BLaER1 (cell line): ENCODE measurements at regions not wholly inside any gene's neighbourhood (a gene's known extent, or its start where the extent isn't known, plus 50 kb on each side); places are given as distances from the start of the nearest gene placed in this dataset.
A peak's percentile ranks its signal among the peaks of the same experiment; 100 is the strongest.

ENCODE experiments used
- H3K27ac ChIP-seq: shearing (Covaris generic); formaldehyde crosslinking; 2 replicates; pipeline ENCODE4 v1.8.1; 2022
- H3K27me3 ChIP-seq: shearing (Covaris generic); formaldehyde crosslinking; 2 replicates; pipeline ENCODE4 v1.8.1; 2022
- H3K36me3 ChIP-seq: shearing (Covaris generic); formaldehyde crosslinking; 2 replicates; pipeline ENCODE4 v1.8.1; 2022
- H3K4me1 ChIP-seq: shearing (Covaris generic); formaldehyde crosslinking; 2 replicates; pipeline ENCODE4 v1.8.1; 2022
- H3K4me2 ChIP-seq: shearing (Covaris generic); formaldehyde crosslinking; 2 replicates; pipeline ENCODE4 v1.8.1; 2022
- H3K4me3 ChIP-seq: shearing (Covaris generic); formaldehyde crosslinking; 2 replicates; pipeline ENCODE4 v1.8.1; 2022
- H3K9ac ChIP-seq: shearing (Covaris generic); formaldehyde crosslinking; 2 replicates; pipeline ENCODE4 v1.8.1; 2022
- H3K9me3 ChIP-seq: shearing (Covaris generic); formaldehyde crosslinking; 2 replicates; pipeline ENCODE4 v1.8.1; 2022
- H4K20me1 ChIP-seq: shearing (Covaris generic); formaldehyde crosslinking; 2 replicates; pipeline ENCODE4 v1.8.1; 2022
- Cebpa-rat ChIP-seq: shearing (Covaris generic); IDR thresholded peaks from 2 replicates; pipeline ENCODE4 v1.8.1; 2022

GRCh38 chr9:7242126-7242525 lies 484.4 kb downstream of the KDM4C start:
- H3K36me3 ChIP-seq, result no peaks in the 10 kb centered on the region
- no peak overlapping the region for H3K4me2 ChIP-seq
- H4K20me1 ChIP-seq, result no peaks in the 10 kb centered on the region
- no peaks in the 10 kb centered on the region for H3K27me3 ChIP-seq
- H3K4me1 ChIP-seq, result peaks cover 6% of the 10 kb centered on the region
- no peak overlapping the region for H3K27ac ChIP-seq
- H3K9ac ChIP-seq, result no peak overlapping the region
- H3K4me3 ChIP-seq, result no peak overlapping the region
- no peak for TF ChIP-seq Cebpa-rat
- peaks cover 15% of the 10 kb centered on the region; the same call in 1 of the 2 replicates for H3K9me3 ChIP-seq

GRCh38 chr9:7241694-7242093 lies 483.9 kb downstream of the KDM4C start:
- H3K27ac ChIP-seq, result no peak overlapping the region
- H3K4me1 ChIP-seq, result peaks cover 6% of the 10 kb centered on the region
- H3K27me3 ChIP-seq, result no peaks in the 10 kb centered on the region
- no peaks in the 10 kb centered on the region for H4K20me1 ChIP-seq
- peaks cover 15% of the 10 kb centered on the region; the same call in 1 of the 2 replicates for H3K9me3 ChIP-seq
- H3K36me3 ChIP-seq, result no peaks in the 10 kb centered on the region
- H3K4me2 ChIP-seq, result no peak overlapping the region
- no peak overlapping the region for H3K9ac ChIP-seq
- no peak for TF ChIP-seq Cebpa-rat
- H3K4me3 ChIP-seq, result no peak overlapping the region

GRCh38 chr9:7240569-7241311 lies 483.0 kb downstream of the KDM4C start:
- no peak overlapping the region for H3K9ac ChIP-seq
- H4K20me1 ChIP-seq, result no peaks in the 10 kb centered on the region
- H3K4me2 ChIP-seq, result no peak overlapping the region
- H3K27ac ChIP-seq, result no peak overlapping the region
- TF ChIP-seq Cebpa-rat, result no peak
- peaks cover 15% of the 10 kb centered on the region; the same call in 1 of the 2 replicates for H3K9me3 ChIP-seq
- H3K36me3 ChIP-seq, result no peaks in the 10 kb centered on the region
- H3K27me3 ChIP-seq, result no peaks in the 10 kb centered on the region
- peaks cover 6% of the 10 kb centered on the region for H3K4me1 ChIP-seq
- H3K4me3 ChIP-seq, result no peak overlapping the region

GRCh38 chr9:7239708-7240107 lies 481.9 kb downstream of the KDM4C start:
- Histone ChIP-seq H3K27ac (no peak overlapping the region), H3K4me2 (no peak overlapping the region), H3K4me1 (peaks cover 6% of the 10 kb centered on the region), H3K4me3 (no peak overlapping the region), H3K9ac (no peak overlapping the region), H3K36me3 (no peaks in the 10 kb centered on the region), H3K9me3 (peaks cover 15% of the 10 kb centered on the region; the same call in 1 of the 2 replicates), H3K27me3 (no peaks in the 10 kb centered on the region), H4K20me1 (no peaks in the 10 kb centered on the region)
- TF ChIP-seq Cebpa-rat, result no peak

GRCh38 chr9:7238247-7238637 lies 480.5 kb downstream of the KDM4C start:
- no peak overlapping the region for H3K4me3 ChIP-seq
- TF ChIP-seq Cebpa-rat, result no peak

GRCh38 chr9:7237473-7238246 lies 479.9 kb downstream of the KDM4C start:
- H3K27me3 ChIP-seq, result no peaks in the 10 kb centered on the region
- H4K20me1 ChIP-seq, result no peaks in the 10 kb centered on the region
- H3K4me3 ChIP-seq, result no peak overlapping the region
- H3K4me1 ChIP-seq, result peaks cover 6% of the 10 kb centered on the region
- H3K36me3 ChIP-seq, result no peaks in the 10 kb centered on the region
- peaks cover 15% of the 10 kb centered on the region; the same call in 1 of the 2 replicates for H3K9me3 ChIP-seq
- no peak overlapping the region for H3K9ac ChIP-seq
- H3K27ac ChIP-seq, result no peak overlapping the region
- TF ChIP-seq Cebpa-rat, result no peak
- peak overlapping the region; percentile 18; the same call in 1 of the 2 replicates for H3K4me2 ChIP-seq

More at GRCh38 chr9:7238247-7238637, 480.5 kb downstream of the KDM4C start:
- no peaks in the 10 kb centered on the region for H3K36me3 ChIP-seq
- H3K27me3 ChIP-seq, result no peaks in the 10 kb centered on the region
- no peaks in the 10 kb centered on the region for H4K20me1 ChIP-seq
- no peak overlapping the region for H3K27ac ChIP-seq
- peak overlapping the region; percentile 18; the same call in 1 of the 2 replicates for H3K4me2 ChIP-seq
- peaks cover 15% of the 10 kb centered on the region; the same call in 1 of the 2 replicates for H3K9me3 ChIP-seq
- H3K4me1 ChIP-seq, result peaks cover 6% of the 10 kb centered on the region
- no peak overlapping the region for H3K9ac ChIP-seq

GRCh38 chr9:7236186-7236585 lies 478.4 kb downstream of the KDM4C start:
- H3K4me1 ChIP-seq, result peaks cover 6% of the 10 kb centered on the region
- H3K4me3 ChIP-seq, result no peak overlapping the region
- TF ChIP-seq Cebpa-rat, result no peak
- no peaks in the 10 kb centered on the region for H4K20me1 ChIP-seq
- H3K27ac ChIP-seq, result no peak overlapping the region
- H3K27me3 ChIP-seq, result no peaks in the 10 kb centered on the region
- H3K36me3 ChIP-seq, result no peaks in the 10 kb centered on the region
- H3K9ac ChIP-seq, result no peak overlapping the region
- peaks cover 13% of the 10 kb centered on the region; the same call in 1 of the 2 replicates for H3K9me3 ChIP-seq
- H3K4me2 ChIP-seq, result no peak overlapping the region

- no peak overlapping the region for H3K4me2 ChIP-seq
- no peaks in the 10 kb centered on the region for H4K20me1 ChIP-seq
- no peak overlapping the region for H3K9ac ChIP-seq
- no peaks in the 10 kb centered on the region for H3K36me3 ChIP-seq
- H3K9me3 ChIP-seq, result no peaks in the 10 kb centered on the region
- peaks cover 6% of the 10 kb centered on the region for H3K4me1 ChIP-seq
- no peaks in the 10 kb centered on the region for H3K27me3 ChIP-seq
- no peak overlapping the region for H3K4me3 ChIP-seq
- no peak for TF ChIP-seq Cebpa-rat
- H3K27ac ChIP-seq, result no peak overlapping the region
Observed at GRCh38 chr9:7234144-7234543, 476.4 kb downstream of the KDM4C start.

- H3K27ac ChIP-seq, result no peak overlapping the region
- peaks cover 15% of the 10 kb centered on the region for H3K4me1 ChIP-seq
- H3K9me3 ChIP-seq, result no peaks in the 10 kb centered on the region
- no peaks in the 10 kb centered on the region for H3K36me3 ChIP-seq
- TF ChIP-seq Cebpa-rat, result no peak
- H3K4me3 ChIP-seq, result no peak overlapping the region
- H4K20me1 ChIP-seq, result no peaks in the 10 kb centered on the region
- H3K4me2 ChIP-seq, result no peak overlapping the region
- no peak overlapping the region for H3K9ac ChIP-seq
- no peaks in the 10 kb centered on the region for H3K27me3 ChIP-seq
Observed at GRCh38 chr9:7229571-7229970, 471.8 kb downstream of the KDM4C start.

GRCh38 chr9:7228726-7229125 lies 471.0 kb downstream of the KDM4C start:
- H3K9ac ChIP-seq, result no peak overlapping the region

More at GRCh38 chr9:7228726-7229125, 471.0 kb downstream of the KDM4C start:
- Histone ChIP-seq H3K36me3 (no peaks in the 10 kb centered on the region), H4K20me1 (no peaks in the 10 kb centered on the region), H3K27ac (no peak overlapping the region), H3K4me1 (peaks cover 15% of the 10 kb centered on the region), H3K4me2 (no peak overlapping the region), H3K9me3 (no peaks in the 10 kb centered on the region), H3K4me3 (no peak overlapping the region), H3K27me3 (no peaks in the 10 kb centered on the region)
- TF ChIP-seq Cebpa-rat, result no peak
